Endothelial cell of umbilical vein (primary cell): ENCODE measurements at regions not wholly inside any gene's neighbourhood (a gene's known extent, or its start where the extent isn't known, plus 50 kb on each side); places are given as distances from the start of the nearest gene placed in this dataset.

Source experiments
- BruUV-seq: library from RNA; stranded (reverse); fragments of 400-500 nt; replicated peaks from 2 replicates; lab custom pipeline; 2021; lab: Mats Ljungman, UMichigan
- CTCF ChIA-PET: fragments of 300-600, 350-600 bp; sonication (Branson Sonifier 250); formaldehyde crosslinking; loops from one replicate; lab custom pipeline; 2021; ENCODE audit warnings: antibody characterized with exemption, inconsistent platforms; lab: Charles Lee
- POLR2A ChIA-PET: fragments of 300-600, 350-600 bp; sonication (Branson Sonifier 250); formaldehyde crosslinking; loops from one replicate; lab custom pipeline; 2021; ENCODE audit warnings: antibody characterized with exemption, inconsistent platforms; lab: Charles Lee
- DNase-seq: peaks from one replicate; pipeline ENCODE4 v3.0.0-alpha.2; 2011; ENCODE audit warnings: low read depth, low spot score
- FAIRE-seq: peaks from 2 replicates; lab custom pipeline; 2011; peaks lifted over from hg19 to GRCh38; lab: Jason Lieb, UNC
- H2AFZ ChIP-seq: 2 replicates; pipeline ENCODE4 v1.6.0; 2012; ENCODE audit warnings: low read depth, low read length, control low read depth, inconsistent platforms
- H3K27ac ChIP-seq: 2 replicates; pipeline ENCODE4 v1.5.1; 2011; ENCODE audit warnings: low read depth, mild to moderate bottlenecking, control low read depth, low read length, moderate library complexity; ENCODE audit not compliant: insufficient read depth
- H3K27me3 ChIP-seq, 2 experiments: 2 replicates each; pipeline versions ENCODE4 v1.6.0 to v1.6.1; 2011; ENCODE audit warnings: low read length in 2 of 2, mixed read lengths in 1 of 2; ENCODE audit not compliant: control insufficient read depth in 2 of 2, insufficient read depth in 2 of 2
- H3K36me3 ChIP-seq, 2 experiments: 2 replicates in 1 of 2; 3 replicates in 1 of 2; pipeline ENCODE4 v1.5.1; 2011; ENCODE audit warnings: low read length in 2 of 2, mild to moderate bottlenecking in 1 of 2, moderate library complexity in 1 of 2; ENCODE audit not compliant: control insufficient read depth in 2 of 2, insufficient read depth in 2 of 2; ENCODE audit errors: extremely low read depth in 1 of 2
- H3K4me1 ChIP-seq: 3 replicates; pipeline ENCODE4 v1.5.1; 2011; ENCODE audit warnings: mild to moderate bottlenecking, low read length; ENCODE audit not compliant: control insufficient read depth, insufficient read depth; ENCODE audit errors: extremely low read depth
- H3K4me2 ChIP-seq: 2 replicates; pipeline ENCODE4 v1.6.1; 2011; ENCODE audit warnings: low read length, control low read depth, mixed read lengths; ENCODE audit not compliant: insufficient read depth
- H3K4me3 ChIP-seq, 3 experiments: fragments of 200-600 bp in 1 of 3; sonication (generic), shearing (Covaris generic) in 1 of 3; replicated peaks in 1 of 3; 2 replicates each; pipeline ENCODE4 v1.5.1; 2011 to 2016; ENCODE audit warnings: control low read depth in 3 of 3, low read length in 3 of 3, mild to moderate bottlenecking in 2 of 3, inconsistent platforms in 1 of 3, low read depth in 1 of 3, moderate library complexity in 1 of 3; ENCODE audit not compliant: insufficient read depth in 1 of 3
- H3K79me2 ChIP-seq: 2 replicates; pipeline ENCODE4 v1.6.0; 2012; ENCODE audit warnings: low read length, inconsistent platforms; ENCODE audit not compliant: control insufficient read depth, insufficient read depth
- H3K9ac ChIP-seq: replicated peaks from 2 replicates; pipeline ENCODE3; 2011; ENCODE audit warnings: low read length, control low read depth; ENCODE audit not compliant: insufficient read depth; ENCODE audit errors: extremely low read depth
- H3K9me1 ChIP-seq: replicated peaks from 3 replicates; pipeline ENCODE4 v1.6.0; 2011; ENCODE audit warnings: mild to moderate bottlenecking, low read length; ENCODE audit not compliant: control insufficient read depth, insufficient read depth; ENCODE audit errors: extremely low read depth
- H3K9me3 ChIP-seq: replicated peaks from 2 replicates; pipeline ENCODE4 v1.5.1; 2012; ENCODE audit warnings: low read length, inconsistent platforms; ENCODE audit not compliant: control insufficient read depth, insufficient read depth
- H4K20me1 ChIP-seq: replicated peaks from 2 replicates; pipeline ENCODE3; 2011; ENCODE audit warnings: mild to moderate bottlenecking, low read length; ENCODE audit not compliant: control insufficient read depth, insufficient read depth; ENCODE audit errors: extremely low read depth
- CTCF ChIP-seq, 2 donors: IDR thresholded peaks; 1 replicate in 1 of 2; 2 replicates in 1 of 2; pipeline ENCODE4 v1.5.1; 2011; ENCODE audit warnings: low read length in 2 of 2, mild to moderate bottlenecking in 2 of 2, moderate library complexity in 2 of 2, control low read depth in 1 of 2, inconsistent platforms in 1 of 2, low read depth in 1 of 2; ENCODE audit not compliant: insufficient read depth in 1 of 2; ENCODE audit errors: extremely low read depth in 1 of 2
- EZH2 ChIP-seq: IDR thresholded peaks from 2 replicates; pipeline ENCODE4 v1.6.1; 2012; ENCODE audit warnings: borderline replicate concordance, low read depth, mild to moderate bottlenecking, moderate library complexity, low read length, inconsistent platforms; ENCODE audit not compliant: severe bottlenecking
- FOS ChIP-seq: IDR thresholded peaks from 2 replicates; pipeline ENCODE4 v1.6.1; 2011; ENCODE audit warnings: mild to moderate bottlenecking, low read length, moderate library complexity, borderline replicate concordance; ENCODE audit not compliant: insufficient read depth
- GATA2 ChIP-seq: IDR thresholded peaks from 2 replicates; pipeline ENCODE4 v1.7.0; 2011; ENCODE audit warnings: low read depth, mild to moderate bottlenecking, moderate library complexity, mixed read lengths, low read length; ENCODE audit not compliant: insufficient read length, insufficient read depth
- JUN ChIP-seq: IDR thresholded peaks from 2 replicates; pipeline ENCODE4 v1.6.1; 2011; ENCODE audit warnings: borderline replicate concordance, low read depth; ENCODE audit not compliant: insufficient read length, insufficient read depth
- MAX ChIP-seq: IDR thresholded peaks from 2 replicates; pipeline ENCODE4 v1.6.1; 2011; ENCODE audit not compliant: insufficient read depth, insufficient read length
- MYC ChIP-seq: IDR thresholded peaks from one replicate; pipeline ENCODE4 v1.6.1; 2011; ENCODE audit warnings: mild to moderate bottlenecking, low read depth, low read length
- POLR2AphosphoS5 ChIP-seq: IDR thresholded peaks from 2 replicates; pipeline ENCODE4 v1.6.1; 2012; ENCODE audit warnings: low read depth, mild to moderate bottlenecking, control low read depth, low read length, moderate library complexity; ENCODE audit not compliant: insufficient read depth
- dilution Hi-C: fragments of 300-500 bp; cut with MboI; formaldehyde crosslinking; loops from one replicate; pipeline ENCODE4 v1.15.0; 2019; ENCODE audit warnings: low sequenced_read_pairs; ENCODE audit not compliant: extremely low pct_ligation_motif_present
- intact Hi-C: fragments of 100-400 bp; cut with micrococcal nuclease; formaldehyde crosslinking; loops from one replicate; pipeline ENCODE4 v1.10.0; 2022

GRCh38 chr18:78717051-78717765 lies 262.4 kb upstream of the SALL3 start:
- Histone ChIP-seq H3K27me3 (no peaks in the 10 kb centered on the region), H4K20me1 (no peaks in the 10 kb centered on the region), H3K27ac (no peak overlapping the region), H2AFZ (no peak overlapping the region), H3K9me3 (peaks cover 2% of the 10 kb centered on the region), H3K4me3 (no peak overlapping the region), H3K36me3 (no peaks in the 10 kb centered on the region), H3K4me2 (no peak overlapping the region), H3K9ac (no peak overlapping the region), H3K4me1 (no peaks in the 10 kb centered on the region), H3K9me1 (no peaks in the 10 kb centered on the region), H3K79me2 (no peaks in the 10 kb centered on the region)
- no TSS peak for BruUV-seq
- FAIRE-seq (no peak), DNase-seq (no peak)
- TF ChIP-seq CTCF (IDR thresholded peaks at IDR 0.05; ENCODE audit: extremely low read depth in 1 of 2, insufficient read depth in 1 of 2, low read depth in 1 of 2, low read length in 2 of 2): no peak
- no peak for TF ChIP-seq GATA2
- TF ChIP-seq MYC: no peak
- no peak for TF ChIP-seq FOS
- no peak for TF ChIP-seq MAX
- no peak for TF ChIP-seq JUN
- no peak for TF ChIP-seq POLR2AphosphoS5
- TF ChIP-seq EZH2: no peak
- dilution Hi-C loops (no loop called here), intact Hi-C loops (no loop called here)
- ChIA-PET CTCF (no interaction called here), POLR2A (no interaction called here)
